Left ventricle myocardium inferior (tissue), 1 donor: ENCODE measurements at regions not wholly inside any gene's neighbourhood (a gene's known extent, or its start where the extent isn't known, plus 50 kb on each side); places are given as distances from the start of the nearest gene placed in this dataset.
A peak's percentile ranks its signal among the peaks of the same experiment; 100 is the strongest.

Experiments
- DNase-seq: peaks from one replicate; pipeline ENCODE4 v3.0.0-alpha.2; 2020
- H3K27ac ChIP-seq: fragments of 200-600 bp; replicated peaks from 2 replicates; pipeline ENCODE4 v1.8.0; 2021
- H3K27me3 ChIP-seq: fragments of 200-600 bp; 2 replicates; pipeline ENCODE4 v1.8.0; 2021; ENCODE audit warnings: low read depth
- H3K36me3 ChIP-seq: fragments of 200-600 bp; 2 replicates; pipeline ENCODE4 v1.8.0; 2021
- H3K4me1 ChIP-seq: fragments of 200-600 bp; 2 replicates; pipeline ENCODE4 v1.8.0; 2021
- H3K4me3 ChIP-seq: fragments of 200-600 bp; 2 replicates; pipeline ENCODE4 v1.8.0; 2021; ENCODE audit warnings: mild to moderate bottlenecking, moderate library complexity
- H3K9me3 ChIP-seq: fragments of 200-600 bp; replicated peaks from 2 replicates; pipeline ENCODE4 v1.8.0; 2021
- CTCF ChIP-seq: fragments of 200-600 bp; IDR thresholded peaks from 2 replicates; pipeline ENCODE4 v1.8.0; 2021; ENCODE audit warnings: antibody characterized with exemption, mild to moderate bottlenecking, borderline replicate concordance
- intact Hi-C: fragments of 100-400 bp; cut with micrococcal nuclease; formaldehyde crosslinking; loops from one replicate; pipeline ENCODE4 v1.11.0; 2022
- donor health status: DM: no; HTN: yes; CAD: no; lungs with severe emphysema.

GRCh38 chr2:172357442-172357841 lies 69.9 kb upstream of the ITGA6 start:
- TF ChIP-seq CTCF = no peak
- Histone ChIP-seq H3K27ac (peak overlapping the region; percentile 82), H3K4me1 (peaks cover 38% of the 10 kb centered on the region), H3K27me3 (no peaks in the 10 kb centered on the region), H3K36me3 (no peaks in the 10 kb centered on the region), H3K9me3 (no peaks in the 10 kb centered on the region), H3K4me3 (no peak overlapping the region)
- intact Hi-C loops = no loop called here
- DNase-seq = peak; percentile 25

- no peak overlapping the region for H3K4me3 ChIP-seq
- intact Hi-C loops = no loop called here
- no peak for TF ChIP-seq CTCF
- H3K27ac ChIP-seq = peak overlapping the region; percentile 82
- H3K27me3 ChIP-seq = no peaks in the 10 kb centered on the region
- no peak for DNase-seq
- H3K4me1 ChIP-seq = peaks cover 38% of the 10 kb centered on the region
- H3K9me3 ChIP-seq = no peaks in the 10 kb centered on the region
- H3K36me3 ChIP-seq = no peaks in the 10 kb centered on the region
Observed at GRCh38 chr2:172358691-172359556, 68.5 kb upstream of the ITGA6 start.

GRCh38 chr2:172361360-172361759 lies 66.0 kb upstream of the ITGA6 start:
- no peak for TF ChIP-seq CTCF
- intact Hi-C loops = no loop called here
- no peaks in the 10 kb centered on the region for H3K27me3 ChIP-seq
- no peaks in the 10 kb centered on the region for H3K36me3 ChIP-seq
- peak overlapping the region; percentile 51 for H3K27ac ChIP-seq
- peaks cover 45% of the 10 kb centered on the region for H3K4me1 ChIP-seq
- DNase-seq = no peak
- H3K4me3 ChIP-seq = no peak overlapping the region
- H3K9me3 ChIP-seq = no peaks in the 10 kb centered on the region

GRCh38 chr2:172361840-172362239 lies 65.5 kb upstream of the ITGA6 start:
- intact Hi-C loops = no loop called here
- no peaks in the 10 kb centered on the region for H3K36me3 ChIP-seq
- H3K4me3 ChIP-seq = no peak overlapping the region
- H3K27ac ChIP-seq = peak overlapping the region; percentile 51
- H3K9me3 ChIP-seq = no peaks in the 10 kb centered on the region
- H3K4me1 ChIP-seq = peaks cover 43% of the 10 kb centered on the region
- TF ChIP-seq CTCF = no peak
- no peaks in the 10 kb centered on the region for H3K27me3 ChIP-seq
- DNase-seq = no peak

GRCh38 chr2:172364261-172364660 lies 63.1 kb upstream of the ITGA6 start:
- Histone ChIP-seq H3K27ac (no peak overlapping the region), H3K9me3 (peaks cover 12% of the 10 kb centered on the region), H3K27me3 (no peaks in the 10 kb centered on the region), H3K36me3 (no peaks in the 10 kb centered on the region), H3K4me1 (peaks cover 19% of the 10 kb centered on the region), H3K4me3 (no peak overlapping the region)
- TF ChIP-seq CTCF = no peak
- no peak for DNase-seq
- intact Hi-C loops = no loop called here
